Glomerular visceral epithelial cell (primary cell): ENCODE measurements at regions not wholly inside any gene's neighbourhood (a gene's known extent, or its start where the extent isn't known, plus 50 kb on each side); places are given as distances from the start of the nearest gene placed in this dataset.
A peak's percentile ranks its signal among the peaks of the same experiment; 100 is the strongest.

ENCODE experiments used
- DNase-seq: peaks from one replicate; pipeline ENCODE4 v3.0.0-alpha.2; 2016; ENCODE audit errors: extremely low spot score

DNA sequence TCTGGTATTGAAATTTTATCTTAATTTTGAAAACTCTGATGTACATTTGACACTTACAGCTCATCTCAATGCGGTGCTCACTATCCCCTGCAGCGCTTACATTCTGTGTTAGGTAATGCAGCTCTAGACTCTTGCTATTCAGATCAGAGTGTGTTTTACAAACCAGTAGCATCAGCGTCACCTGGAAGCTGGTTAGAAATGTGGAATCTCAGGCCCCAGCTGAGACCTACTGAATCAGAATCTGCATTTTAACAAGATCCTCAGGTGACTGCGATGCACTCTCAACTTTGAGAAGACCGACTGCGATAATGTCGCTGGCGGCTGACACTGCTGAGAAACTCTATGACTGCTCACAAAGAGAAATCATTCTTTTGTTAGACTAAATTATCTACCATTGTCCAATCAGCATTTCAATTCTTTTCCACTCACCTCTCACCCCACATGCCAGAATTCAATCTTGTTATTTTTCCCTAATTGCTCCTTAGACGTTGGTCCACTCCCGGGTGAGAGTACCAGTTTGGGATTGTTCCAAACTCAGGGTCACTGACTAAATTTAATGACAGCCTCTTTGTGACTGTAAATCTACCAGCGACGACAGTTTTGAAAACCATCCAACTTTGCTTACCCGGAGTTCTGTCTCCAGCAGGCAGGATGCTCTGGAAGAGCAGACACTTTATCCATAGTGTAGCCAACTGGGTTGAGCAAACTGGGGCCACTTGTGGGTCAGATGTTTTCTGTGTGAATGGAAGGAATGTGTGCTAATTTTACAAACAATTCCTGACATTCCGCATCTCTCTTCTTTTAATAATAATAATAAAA lies 140.1 kb upstream of the BTBD3 start:
- no peak for DNase-seq

DNA sequence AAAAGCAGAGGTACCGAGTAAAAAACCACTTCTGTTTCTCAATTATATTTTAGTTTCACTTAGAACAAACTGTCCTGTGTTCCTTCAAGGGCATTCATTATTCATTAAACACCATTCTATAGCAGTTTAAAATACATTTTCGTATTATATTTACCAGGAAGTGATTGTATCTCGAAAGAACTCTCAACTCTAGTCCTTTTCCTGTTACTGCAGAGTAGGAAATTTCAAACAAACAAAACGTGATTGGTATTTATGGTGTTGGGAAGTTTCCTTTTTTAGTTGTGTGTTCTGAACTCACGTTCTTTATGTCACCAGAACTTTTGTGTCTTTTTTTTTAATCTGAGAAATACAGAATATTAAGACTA lies 139.5 kb upstream of the BTBD3 start:
- no peak for DNase-seq

DNA sequence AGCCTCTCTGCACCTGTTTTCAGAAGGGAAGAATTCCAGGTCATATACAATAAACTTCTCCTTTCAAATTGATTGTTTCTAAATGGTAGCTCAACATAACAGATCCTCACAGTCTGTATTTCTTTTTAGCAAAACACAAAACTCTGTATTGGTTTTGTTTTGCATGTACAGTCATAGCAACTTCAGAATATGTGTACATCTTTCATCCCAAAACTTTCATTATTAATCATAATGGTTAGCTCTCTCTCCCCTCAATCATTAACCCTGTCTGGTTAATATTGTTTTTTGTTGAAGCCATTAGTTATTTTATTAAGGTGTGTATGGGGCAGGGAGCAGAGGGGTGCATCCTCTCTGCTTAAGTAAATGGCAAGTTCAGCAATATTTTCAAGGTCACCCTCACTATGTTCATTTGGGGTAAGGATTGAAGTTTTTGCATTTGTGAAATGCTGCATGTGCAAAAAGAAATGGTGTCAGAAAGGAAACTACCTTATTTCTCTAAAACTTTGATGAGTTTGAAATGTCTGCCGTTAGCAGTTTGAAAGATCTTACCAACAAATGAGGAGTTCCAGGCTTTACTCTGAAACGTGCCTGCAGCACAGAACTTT lies 136.8 kb upstream of the BTBD3 start:
- no peak for DNase-seq

DNA sequence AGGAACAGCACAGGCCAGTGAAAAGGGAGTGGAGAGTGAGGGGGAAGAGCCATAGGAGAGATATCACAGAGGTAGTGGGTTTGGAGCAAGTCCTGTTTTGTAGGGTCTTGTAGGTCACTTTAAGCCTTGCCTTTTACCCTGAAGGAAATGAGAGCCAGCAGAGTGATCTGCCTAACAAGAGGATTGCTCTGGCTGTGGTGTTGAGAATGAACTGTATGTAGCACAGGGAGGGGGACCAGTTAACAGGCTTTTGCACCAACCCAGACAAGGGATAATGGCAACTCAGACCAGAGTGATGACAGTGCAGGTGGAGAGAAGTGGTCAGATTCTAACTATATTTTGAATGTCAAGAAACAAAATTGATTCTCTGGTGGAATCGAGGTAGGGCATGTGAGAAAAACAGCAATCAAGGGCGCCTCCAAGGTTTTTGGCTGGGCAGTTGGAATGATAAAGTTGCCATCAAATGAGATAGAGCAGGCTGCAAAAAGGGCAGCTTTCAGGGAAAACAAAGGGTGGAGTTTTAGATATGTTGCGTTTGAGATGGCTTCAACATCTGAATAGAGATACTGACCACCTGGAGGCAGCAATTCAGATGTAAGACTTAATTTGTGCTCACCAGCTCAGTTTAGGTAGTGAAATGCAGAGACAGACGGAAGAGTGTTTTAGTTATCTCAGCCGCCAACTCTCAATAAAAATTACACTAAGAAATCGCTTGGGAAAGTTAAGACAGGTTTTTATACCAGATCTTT lies 134.4 kb upstream of the BTBD3 start:
- DNase-seq = no peak

DNA sequence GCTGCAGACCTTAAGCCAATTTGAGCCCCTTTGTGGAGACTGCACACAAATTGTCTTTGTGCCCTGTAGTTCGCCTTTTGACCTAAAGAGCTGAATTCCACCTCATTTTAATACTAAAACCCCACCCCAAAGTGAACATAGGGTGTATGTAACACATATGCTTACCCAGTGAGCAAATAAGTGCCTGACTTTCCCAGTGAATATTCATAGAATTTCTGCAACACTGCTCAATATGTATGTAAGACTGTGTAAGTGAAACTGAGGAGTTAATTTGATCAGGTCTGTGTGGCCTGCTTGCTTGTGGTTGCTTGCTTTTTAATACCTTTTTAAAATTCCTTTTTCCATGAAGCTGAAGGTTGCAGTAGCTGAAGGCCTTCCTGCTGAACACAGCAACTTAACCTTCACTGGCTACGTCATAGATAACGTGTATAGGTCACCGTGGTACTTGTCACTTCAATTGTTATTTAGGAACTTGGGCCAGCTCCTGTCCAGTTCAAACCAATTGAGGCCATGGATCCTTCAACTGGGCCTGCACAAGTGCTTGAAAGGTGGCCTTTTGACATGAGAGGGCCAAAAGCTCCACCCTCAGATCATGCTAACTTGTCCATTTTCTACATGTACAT lies 131.7 kb upstream of the BTBD3 start:
- no peak for DNase-seq

DNA sequence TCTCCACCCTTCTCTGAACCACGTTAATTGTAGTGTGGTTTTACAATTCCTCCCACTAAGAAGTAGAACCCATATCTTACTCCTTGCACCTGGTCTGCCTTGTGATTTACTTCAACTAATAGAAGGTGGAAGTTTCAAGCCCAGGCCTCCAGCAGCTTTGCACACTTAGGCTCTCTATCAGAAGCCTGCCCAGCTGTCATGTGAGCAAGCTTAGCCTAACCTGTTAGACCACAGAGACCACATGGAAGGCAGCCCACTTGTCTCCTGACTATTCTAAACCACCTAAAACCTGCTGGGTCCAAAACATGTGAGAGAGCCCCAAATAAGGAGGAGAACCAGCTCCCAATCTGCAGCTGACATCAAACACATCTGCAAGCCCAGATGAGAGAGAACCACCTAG lies 127.6 kb upstream of the BTBD3 start:
- DNase-seq = no peak

DNA sequence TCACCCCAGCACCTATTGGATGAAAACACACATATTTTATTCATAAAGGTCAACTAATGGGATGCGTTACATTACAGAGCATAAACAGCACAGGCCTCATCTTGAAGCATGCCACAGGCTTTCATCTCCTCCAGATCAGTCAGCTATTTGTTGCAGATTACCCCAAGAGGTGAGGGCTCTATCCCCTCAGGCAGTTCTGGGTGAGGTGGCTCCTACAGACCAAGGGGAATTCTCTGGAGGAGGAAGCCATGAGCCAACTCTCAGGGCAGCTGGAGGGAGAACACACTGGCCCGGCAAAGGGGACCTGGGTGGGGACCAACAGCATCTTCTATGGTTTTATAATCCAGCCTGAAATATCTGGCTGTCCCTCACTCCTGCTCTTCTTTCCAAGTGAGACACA lies 126.4 kb upstream of the BTBD3 start:
- no peak for DNase-seq

DNA sequence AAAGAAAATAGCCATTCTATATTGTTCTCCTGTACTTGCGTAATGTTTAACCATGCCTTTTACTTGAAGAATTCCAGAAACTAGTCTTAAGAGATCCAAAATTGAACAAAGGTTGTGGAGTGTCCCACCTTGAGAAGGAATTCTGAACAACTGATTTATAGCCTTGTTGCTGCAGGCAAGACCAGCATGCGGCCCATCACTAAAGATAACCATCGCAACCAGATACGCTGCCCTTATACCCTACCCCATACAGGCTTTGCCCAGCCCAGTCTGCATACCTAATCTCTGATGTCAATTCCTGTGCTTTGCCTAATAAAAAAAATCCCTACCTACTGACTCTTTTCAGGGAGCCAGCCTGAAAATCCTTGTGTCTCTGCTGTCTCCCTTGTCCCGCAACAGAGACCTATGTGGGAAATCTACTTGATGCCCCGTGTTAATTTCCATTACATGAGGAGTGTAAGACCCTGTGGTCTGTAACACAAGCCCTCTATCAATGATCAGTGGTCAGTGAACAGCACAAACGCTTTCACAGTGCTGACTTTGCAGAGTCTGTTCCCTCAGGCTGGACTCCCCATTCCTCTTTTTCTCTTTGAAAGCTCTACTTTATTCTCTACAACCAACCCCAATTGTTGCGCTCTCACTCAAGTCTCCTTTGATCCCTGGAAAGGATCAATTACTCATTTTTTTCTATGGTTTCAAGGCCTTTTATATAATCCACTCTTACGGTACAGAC lies 125.7 kb upstream of the BTBD3 start:
- DNase-seq = no peak

DNA sequence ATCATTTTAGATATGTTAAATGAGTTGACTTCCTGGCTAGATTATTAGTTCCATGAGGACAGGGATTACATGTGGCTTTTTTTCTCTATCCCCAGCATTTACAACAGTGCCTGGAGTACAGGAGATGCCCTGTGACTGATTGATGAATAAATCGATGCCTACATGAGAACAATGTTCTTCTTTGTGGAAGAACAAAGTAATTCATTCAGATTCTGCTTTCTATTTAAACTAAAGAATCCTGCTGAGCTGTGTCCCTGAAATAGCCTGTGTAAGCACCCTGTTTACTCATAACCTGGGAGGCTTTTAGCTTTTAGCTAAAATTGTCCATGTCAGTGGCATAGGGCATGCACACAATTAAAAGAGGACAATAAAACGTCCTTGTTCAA lies 125.1 kb upstream of the BTBD3 start:
- DNase-seq = no peak

DNA sequence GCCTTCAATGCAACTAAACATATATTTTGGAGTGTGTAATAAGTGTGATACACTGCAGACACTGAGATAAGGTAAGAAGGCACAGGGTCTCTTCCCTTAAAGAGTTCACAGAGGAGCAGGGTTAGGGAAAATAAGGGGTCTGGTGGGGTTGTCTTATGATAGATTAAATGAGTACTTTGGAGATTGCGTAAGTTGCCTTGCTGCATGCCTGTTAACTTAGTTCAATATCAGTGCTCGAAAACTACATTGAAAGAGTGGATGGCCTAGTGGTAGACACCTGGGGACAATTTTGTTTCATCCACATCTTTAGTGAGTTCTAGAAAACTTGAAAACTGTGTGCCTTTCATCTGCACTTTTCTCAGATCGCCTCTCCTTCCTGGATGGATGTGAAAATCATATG lies 123.2 kb upstream of the BTBD3 start:
- no peak for DNase-seq

DNA sequence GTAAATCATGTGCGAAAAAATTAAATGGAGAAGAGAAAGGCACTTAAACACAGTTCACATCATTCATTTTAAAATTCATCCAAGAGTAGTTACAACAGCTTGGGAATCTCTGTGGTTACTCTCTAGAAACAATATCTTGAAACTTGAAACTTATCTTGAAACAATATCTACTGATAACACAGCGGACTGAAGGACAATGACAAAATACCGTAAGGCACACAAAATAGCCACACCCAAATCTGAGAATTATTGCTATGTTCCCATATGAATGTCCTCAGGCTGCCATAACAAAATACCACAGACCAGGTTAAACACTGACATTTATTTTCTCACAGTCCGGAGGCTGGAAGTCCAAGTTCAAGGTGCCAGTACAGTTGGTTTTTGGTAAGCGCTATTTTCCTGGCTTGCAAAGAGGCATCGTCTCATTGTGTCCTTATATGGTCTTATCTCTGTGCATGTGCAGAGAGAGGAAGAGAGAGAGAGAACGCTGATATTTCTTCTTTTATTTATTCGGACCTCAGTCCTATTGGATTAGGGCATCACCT lies 122.5 kb upstream of the BTBD3 start:
- no peak for DNase-seq

DNA sequence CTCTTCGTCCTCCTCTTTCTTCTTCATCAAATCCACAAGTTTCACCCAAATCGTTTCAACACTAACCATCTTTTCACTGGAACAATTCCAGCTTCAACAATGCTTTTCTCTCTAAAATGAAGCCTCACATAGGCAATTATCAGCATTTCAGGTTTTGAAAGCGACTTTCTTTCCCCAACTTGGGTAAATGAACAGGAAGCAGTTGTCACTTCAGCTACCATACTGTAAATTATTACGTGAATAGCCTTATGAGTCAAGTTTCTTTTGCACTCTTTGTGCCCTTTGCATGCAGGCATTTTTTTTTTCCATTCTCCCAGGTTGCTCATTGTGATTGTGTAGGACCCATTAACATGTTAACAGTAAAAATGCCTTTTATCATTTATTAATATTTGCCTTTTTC lies 121.7 kb upstream of the BTBD3 start:
- no peak for DNase-seq

DNA sequence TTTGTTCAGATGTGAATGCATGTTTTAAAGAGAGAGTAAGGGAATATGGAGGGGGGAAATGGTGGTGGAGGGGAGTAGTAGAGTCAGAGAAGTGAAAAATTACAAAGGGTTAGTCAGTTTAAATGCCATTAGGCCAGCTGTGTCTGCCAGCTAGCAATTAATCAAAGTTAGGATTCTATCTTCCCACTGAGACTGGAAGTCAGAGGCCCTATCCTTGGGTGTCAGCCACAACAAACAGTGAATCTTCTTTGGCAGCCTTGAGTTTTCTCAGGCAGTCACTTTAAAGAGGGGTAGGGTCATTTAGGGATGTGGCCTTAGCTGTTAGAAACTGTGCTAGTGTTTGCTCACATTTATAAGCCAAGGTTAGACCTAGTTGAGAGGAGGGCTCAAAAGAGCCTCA lies 120.5 kb upstream of the BTBD3 start:
- DNase-seq = no peak

DNA sequence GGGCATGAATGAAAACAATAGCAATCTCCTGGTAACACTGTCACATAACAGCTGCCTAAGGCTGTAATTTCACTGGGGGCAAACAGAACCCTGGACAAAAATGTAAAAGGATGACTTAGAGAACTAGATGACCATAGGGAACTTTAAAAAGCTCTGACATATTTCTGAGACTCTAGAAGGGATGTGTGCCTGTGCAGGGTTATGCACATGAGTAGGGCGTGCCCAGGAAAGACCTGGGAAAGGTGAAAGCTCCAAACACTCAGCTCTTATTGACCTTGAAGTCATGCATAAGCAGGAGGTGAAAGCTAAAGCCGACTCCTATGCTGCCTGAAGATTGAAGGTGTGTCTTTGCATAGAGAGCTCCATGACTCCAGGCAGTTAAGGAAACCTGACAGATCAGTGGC lies 118.4 kb upstream of the BTBD3 start:
- no peak for DNase-seq

DNA sequence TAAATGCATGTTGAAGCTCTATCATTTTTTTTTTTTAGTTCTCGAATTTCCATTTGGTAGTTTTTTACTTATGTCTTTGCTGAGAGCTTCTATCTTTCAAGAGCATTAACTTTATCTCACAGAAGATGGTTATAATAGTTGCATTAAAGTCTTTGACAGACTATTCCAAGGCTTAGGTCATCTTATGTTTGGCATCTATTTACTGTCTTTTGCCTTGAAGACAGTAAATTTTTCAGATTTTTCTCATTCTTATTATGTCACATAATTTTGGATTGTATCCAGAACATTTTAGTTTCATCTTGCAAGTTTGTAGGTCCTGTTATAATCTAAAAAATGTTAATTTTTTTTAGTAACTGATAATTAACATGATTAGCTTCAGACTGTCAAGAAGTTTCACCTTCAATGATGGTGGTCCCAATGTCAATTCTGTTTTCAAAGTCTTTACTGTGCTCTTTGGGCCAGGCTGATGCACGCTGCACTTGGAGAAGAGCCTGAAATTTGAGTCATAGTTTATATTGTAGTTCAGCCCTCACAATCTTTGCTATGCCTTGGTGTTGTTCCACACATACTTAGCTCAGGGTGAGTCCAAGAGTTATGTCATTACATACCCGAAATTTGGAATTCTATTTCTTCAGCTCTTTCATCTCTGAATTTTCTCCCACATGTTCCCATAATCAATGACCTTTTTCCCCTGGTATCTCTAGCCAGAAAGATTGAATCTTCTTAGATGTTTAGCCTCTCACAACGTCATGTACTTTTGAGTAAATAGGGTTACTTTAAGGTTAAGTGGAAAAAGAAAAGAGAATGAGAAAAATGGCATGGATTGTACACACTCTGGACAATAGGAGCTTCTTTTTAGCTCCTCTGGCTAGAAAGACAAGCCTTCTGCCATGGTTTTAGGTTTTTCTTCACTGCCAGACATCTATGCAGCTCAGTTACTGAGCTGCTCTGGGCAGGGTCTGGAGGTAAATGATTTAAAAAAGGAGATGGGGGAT lies 110.3 kb upstream of the BTBD3 start:
- DNase-seq = peak; percentile 68

DNA sequence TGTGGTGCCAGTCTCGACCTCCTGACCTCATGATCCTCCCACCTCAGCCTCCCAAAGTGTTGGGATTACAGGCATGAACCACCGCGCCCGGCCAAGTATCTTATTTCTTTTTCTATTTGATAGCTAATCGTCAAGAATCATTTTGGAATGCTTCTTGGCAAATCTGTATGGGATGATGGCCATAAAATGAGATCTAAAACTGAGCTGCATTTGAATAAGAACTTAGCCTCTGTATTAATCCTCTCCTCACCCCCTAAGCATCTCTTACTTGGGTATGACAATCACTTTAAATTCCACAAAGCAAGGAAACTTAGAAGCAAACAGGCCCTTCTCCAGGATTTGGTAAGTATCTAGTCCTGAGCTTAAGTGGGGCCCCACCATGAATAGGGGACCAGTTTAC lies 108.9 kb upstream of the BTBD3 start:
- DNase-seq = no peak

DNA sequence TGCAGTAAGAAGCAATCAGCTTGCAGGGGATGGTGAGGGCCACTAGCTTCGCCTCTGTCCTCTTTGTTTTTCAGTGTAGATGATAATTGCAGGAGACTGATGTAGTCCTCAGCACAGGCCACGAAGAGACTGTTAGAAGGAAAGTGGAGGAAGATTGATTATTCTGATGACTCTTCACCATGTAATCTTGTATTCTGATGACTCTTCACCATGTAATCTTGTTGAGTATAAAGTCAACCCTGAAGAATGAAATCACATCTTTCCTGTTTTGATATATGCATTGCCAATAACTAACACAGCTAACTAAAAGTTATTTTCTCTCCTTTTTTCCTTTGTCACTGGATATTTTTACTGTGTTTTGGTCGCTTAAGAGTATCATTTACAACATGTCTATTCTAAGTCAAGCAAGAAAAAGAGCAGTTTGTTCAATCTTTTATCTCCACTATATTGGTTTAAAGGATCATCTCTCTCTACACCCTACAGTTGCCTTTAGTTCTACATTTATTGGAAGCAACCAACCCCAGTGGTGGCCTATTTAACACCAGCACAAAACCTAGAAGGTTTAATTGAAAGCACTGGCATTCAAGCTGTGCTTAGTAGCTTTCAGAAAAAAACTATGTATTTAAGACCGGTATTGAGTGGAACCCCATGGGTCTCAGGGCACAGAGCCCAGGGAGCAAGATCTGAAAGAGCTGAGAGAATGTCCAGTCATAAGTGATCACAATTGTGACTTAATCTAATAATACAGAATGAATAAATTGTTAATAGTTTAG lies 107.2 kb upstream of the BTBD3 start:
- DNase-seq = peak; percentile 34

DNA sequence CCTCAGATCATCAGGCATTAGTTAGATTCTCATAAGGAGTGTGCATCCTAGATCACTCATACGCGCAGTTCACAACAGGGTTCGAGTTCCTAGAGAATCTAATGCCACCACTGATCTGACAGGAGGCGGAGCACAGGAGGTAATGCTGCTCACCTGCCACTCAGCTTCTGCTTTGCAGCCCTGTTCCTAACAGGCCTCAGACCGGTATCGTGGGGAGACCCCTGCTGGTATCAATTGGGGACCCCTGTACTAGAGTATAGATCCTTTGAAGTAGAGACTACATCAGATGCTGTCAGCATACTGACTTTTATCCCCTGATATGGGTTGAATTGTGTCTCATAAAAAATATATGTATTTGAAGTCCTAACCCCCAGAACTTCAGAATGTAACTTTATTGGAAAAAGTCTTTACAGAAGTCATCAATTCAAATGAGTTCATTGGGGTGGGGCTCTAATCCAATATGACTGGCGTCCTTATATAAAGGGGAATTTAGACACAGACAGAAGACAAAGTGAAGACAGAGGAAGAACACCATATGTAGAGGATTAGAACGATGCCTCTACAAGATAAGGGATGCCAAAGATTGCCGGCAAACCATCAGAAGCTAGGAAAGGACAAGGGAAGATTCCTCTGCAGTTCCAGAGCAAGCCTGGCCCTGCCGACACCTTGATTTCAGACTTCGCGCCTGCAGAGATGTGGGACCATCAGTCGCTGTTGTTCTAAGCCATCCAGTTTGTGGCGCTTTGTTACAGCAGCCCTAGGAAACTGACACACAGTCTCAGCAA lies 104.4 kb upstream of the BTBD3 start:
- DNase-seq = no peak

DNA sequence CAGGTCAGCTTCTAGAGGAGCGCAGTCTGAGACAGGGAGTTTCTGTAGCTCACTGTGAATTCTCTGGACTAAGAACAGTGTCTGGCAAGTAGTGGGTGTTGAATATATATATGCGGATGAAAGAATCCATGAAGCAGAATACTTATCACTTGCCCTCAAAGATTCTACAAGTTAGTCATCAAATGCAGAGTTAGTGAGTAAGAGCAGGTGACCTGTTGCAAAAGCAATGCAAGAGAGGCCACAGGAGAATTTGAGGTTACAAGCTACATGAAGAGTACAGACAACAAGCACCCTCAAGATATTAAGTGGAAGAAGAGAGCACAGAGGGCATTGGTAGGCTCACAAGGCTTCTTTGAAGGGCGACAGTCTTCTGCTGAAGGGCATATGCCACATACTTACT lies 103.4 kb upstream of the BTBD3 start:
- DNase-seq = peak; percentile 82
